NCI-H524 treated with DMSO at 0.1 percent for 48 hours (cell line): ENCODE measurements at regions not wholly inside any gene's neighbourhood (a gene's known extent, or its start where the extent isn't known, plus 50 kb on each side); places are given as distances from the start of the nearest gene placed in this dataset.
"Not testable (repeated sequence)": the region's sequence is repeated elsewhere in the genome, so short reads cannot be mapped to it uniquely, and the experiment has no call there.

Source experiments
- DNase-seq: peaks from one replicate; lab custom pipeline; 2025; lab: John Stamatoyannopoulos, UW

GRCh38 chr2:184338771-184339170, 259.6 kb upstream of the ZNF804A start:
- no peak for DNase-seq

- DNase-seq: no peak
Observed at GRCh38 chr2:184339966-184340365, 258.4 kb upstream of the ZNF804A start.

- DNase-seq: no peak
Observed at GRCh38 chr2:184346338-184346862, 251.9 kb upstream of the ZNF804A start.

GRCh38 chr2:184351126-184351525, 247.2 kb upstream of the ZNF804A start:
- DNase-seq: no peak

GRCh38 chr2:184357033-184357432, 241.3 kb upstream of the ZNF804A start:
- DNase-seq: no peak

- DNase-seq: no peak
Observed at GRCh38 chr2:184359379-184359778, 238.9 kb upstream of the ZNF804A start.

- no peak for DNase-seq
Observed at GRCh38 chr2:184363213-184363612, 235.1 kb upstream of the ZNF804A start.

GRCh38 chr2:184367211-184367610, 231.1 kb upstream of the ZNF804A start:
- no peak for DNase-seq

GRCh38 chr2:184369307-184369706, 229.0 kb upstream of the ZNF804A start:
- no peak for DNase-seq

GRCh38 chr2:184370954-184371353, 227.4 kb upstream of the ZNF804A start:
- no peak for DNase-seq

GRCh38 chr2:184371641-184372040, 226.7 kb upstream of the ZNF804A start:
- no peak for DNase-seq

- DNase-seq: no peak
Observed at GRCh38 chr2:184372484-184372883, 225.8 kb upstream of the ZNF804A start.

- DNase-seq: no peak
Observed at GRCh38 chr2:184394642-184395041, 203.7 kb upstream of the ZNF804A start.

GRCh38 chr2:184402381-184402780, 195.9 kb upstream of the ZNF804A start:
- no peak for DNase-seq

GRCh38 chr2:184407041-184407630, 191.2 kb upstream of the ZNF804A start:
- not testable (repeated sequence) for DNase-seq

- no peak for DNase-seq
Observed at GRCh38 chr2:184410160-184410559, 188.2 kb upstream of the ZNF804A start.

GRCh38 chr2:184413221-184413620, 185.1 kb upstream of the ZNF804A start:
- DNase-seq: no peak

- no peak for DNase-seq
Observed at GRCh38 chr2:184413671-184414229, 184.6 kb upstream of the ZNF804A start.

GRCh38 chr2:184416146-184416913, 182.0 kb upstream of the ZNF804A start:
- DNase-seq: no peak

- no peak for DNase-seq
Observed at GRCh38 chr2:184419744-184420143, 178.6 kb upstream of the ZNF804A start.

GRCh38 chr2:184421456-184421855, 176.9 kb upstream of the ZNF804A start:
- DNase-seq: not testable (repeated sequence)

- no peak for DNase-seq
Observed at GRCh38 chr2:184425083-184425482, 173.2 kb upstream of the ZNF804A start.

- DNase-seq: peak; percentile 44
Observed at GRCh38 chr2:184444217-184444616, 154.1 kb upstream of the ZNF804A start.
